IPS DF 4.7 (cell line): ENCODE measurements at regions not wholly inside any gene's neighbourhood (a gene's known extent, or its start where the extent isn't known, plus 50 kb on each side); places are given as distances from the start of the nearest gene placed in this dataset.
"Not testable (repeated sequence)": the region's sequence is repeated elsewhere in the genome, so short reads cannot be mapped to it uniquely, and the experiment has no call there.

ENCODE experiments used
- DNase-seq: peaks from one replicate; pipeline ENCODE4 v3.0.0-alpha.2; 2013; ENCODE audit warnings: low spot score; ENCODE audit errors: extremely low read depth

DNA sequence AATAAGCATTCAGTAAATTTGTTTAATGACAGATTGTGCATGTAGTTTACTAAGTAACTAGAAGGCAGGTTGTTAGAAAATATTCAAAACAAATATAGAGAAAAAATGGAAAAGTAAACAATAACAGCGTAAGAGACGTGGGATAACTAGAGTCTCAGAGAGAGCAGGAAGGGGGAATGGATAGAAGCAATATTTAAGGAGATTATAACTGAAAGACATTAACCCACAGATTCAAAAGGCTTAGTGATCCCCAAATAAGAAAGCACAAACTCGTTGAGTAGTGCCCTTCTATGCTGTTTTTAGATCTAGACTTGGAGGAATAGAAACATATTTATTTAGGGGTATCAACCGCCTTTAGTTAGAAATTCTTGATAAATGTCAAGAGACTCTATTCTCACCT is 169.7 kb upstream of the RGS6 start:
- DNase-seq: no peak

DNA sequence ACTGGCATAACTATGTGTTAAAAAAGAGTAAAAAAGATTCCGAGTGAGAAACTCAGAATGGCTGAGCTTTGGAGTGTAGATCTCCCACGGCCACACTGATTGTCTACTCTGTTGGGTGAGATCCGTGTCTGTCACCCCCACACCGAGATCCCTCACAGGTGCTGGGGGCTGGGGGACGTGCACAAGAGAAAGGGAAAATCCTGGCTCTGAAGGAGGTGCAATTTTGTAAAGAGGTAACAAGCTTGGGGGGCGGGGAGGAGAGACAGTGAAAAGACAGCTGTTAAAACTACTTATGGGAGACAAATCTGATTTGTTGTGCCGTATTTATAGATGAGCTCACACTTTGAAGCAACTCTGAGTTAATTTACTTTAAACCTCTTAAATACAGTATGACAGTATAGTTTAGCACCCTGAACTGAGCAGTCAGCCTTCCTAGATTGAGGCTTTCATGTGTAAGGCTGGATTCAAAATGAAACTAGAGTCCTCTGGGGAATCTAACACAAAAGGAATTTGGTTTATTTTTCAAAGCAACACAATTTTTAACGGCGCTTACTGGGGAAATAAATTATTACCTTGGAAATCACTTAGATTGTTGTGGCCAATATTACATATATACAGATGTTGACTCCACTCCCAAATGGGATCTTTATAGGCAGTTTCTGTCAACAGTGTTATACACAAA is 167.4 kb upstream of the RGS6 start:
- DNase-seq: no peak

DNA sequence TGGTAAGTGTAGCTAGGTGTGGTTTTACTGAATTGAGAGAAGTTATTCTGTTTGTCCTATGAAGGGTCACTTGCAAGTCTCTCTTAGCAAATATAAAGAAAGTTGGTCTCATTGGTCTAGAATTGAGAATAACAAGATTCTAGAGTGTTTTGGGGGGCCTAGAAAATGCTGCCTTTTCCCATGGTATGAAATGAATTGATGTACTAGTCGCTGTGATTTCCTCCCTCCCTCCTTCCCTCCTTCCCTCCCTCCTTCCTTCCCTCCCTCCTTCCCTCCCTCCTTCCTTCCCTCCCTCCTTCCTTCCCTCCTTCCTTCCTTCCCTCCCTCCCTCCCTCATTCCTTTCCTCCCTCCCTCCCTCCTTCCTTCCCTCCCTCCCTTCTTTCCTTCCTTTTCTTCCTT is 166.7 kb upstream of the RGS6 start:
- no peak for DNase-seq

DNA sequence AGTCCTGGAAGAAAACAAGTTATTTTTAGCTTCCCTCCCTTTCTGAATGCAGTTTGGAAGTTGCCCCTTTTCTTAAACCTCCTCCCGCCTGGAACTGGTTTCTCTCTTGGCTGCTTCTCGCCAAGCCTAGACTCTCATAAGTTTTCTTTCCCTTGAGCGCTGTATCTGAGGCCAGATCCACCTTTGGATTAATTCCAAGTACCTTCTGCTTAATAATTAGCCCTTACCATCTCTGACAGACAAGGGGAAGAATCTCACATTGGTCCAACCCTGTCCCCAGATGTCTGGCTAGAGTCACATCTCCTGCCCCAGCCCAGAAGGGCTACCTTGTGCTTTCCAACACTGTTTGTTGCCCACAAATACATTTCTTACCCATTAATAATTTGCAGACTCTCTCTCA is 161.8 kb upstream of the RGS6 start:
- DNase-seq: no peak

DNA sequence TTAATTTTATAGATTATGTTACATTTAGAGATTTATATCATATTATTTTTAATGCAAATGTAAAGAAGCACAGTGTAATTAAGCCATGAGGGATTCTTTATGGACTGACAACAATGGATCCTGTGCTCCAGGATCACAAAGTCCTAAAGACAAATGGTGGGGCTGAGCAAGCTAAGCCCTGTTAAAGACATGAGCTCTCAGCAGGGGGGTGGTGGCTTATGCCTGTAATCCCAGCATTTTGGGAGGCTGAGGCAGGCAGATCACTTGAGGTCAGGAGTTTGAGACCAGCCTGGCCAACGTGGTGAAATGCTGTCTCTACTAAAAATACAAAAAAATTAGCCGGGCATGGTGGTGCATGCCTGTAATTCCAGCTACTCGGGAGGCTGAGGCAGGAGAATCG is 160.8 kb upstream of the RGS6 start:
- DNase-seq: not testable (repeated sequence)

DNA sequence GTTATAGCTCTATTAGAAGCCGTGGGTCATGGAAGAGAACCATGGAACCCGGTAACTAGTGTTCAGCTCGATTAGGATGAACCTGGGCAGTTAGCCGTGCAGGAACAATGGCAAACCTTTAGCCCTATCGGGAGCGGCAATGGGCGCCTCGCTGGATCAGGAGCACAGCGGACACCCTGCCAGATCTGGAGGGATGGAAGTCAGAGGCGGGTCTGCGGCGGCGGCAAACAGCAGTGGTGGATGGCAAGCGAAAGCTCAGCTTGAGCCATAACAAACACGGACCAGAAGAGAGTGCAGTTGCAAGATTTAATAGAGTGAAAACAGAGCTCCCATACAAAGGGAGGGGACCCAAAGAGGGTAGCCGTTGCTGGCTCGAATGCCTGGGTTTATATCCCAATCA is 160.2 kb upstream of the RGS6 start:
- not testable (repeated sequence) for DNase-seq

DNA sequence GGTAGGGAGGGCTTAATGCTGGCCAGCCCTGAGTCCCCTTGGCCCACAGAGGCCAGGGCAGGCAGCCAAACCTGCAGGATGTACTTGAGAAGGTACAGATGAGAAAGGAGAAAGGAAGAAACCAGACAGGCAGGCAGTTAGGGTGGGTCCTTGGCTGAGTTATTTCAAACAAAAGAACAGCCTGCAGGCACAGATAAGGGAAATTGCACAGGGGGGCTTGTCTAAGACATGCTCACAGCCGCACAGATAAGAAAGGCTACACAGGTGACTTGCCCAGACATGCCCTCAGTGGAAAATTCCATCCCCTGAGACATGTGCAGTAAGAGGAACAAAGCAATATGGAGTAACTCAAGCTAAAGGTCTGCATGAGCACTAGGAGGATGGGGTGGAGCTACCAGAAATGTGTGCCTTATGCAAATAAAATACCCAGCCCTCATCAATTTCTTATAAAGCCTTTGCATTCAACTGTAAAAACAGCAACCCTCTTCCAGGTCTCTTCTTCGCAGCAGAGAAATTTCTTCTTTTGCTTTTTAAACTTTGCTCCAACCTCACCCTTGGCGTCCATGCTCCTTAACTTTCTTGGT is 158.2 kb upstream of the RGS6 start:
- no peak for DNase-seq

DNA sequence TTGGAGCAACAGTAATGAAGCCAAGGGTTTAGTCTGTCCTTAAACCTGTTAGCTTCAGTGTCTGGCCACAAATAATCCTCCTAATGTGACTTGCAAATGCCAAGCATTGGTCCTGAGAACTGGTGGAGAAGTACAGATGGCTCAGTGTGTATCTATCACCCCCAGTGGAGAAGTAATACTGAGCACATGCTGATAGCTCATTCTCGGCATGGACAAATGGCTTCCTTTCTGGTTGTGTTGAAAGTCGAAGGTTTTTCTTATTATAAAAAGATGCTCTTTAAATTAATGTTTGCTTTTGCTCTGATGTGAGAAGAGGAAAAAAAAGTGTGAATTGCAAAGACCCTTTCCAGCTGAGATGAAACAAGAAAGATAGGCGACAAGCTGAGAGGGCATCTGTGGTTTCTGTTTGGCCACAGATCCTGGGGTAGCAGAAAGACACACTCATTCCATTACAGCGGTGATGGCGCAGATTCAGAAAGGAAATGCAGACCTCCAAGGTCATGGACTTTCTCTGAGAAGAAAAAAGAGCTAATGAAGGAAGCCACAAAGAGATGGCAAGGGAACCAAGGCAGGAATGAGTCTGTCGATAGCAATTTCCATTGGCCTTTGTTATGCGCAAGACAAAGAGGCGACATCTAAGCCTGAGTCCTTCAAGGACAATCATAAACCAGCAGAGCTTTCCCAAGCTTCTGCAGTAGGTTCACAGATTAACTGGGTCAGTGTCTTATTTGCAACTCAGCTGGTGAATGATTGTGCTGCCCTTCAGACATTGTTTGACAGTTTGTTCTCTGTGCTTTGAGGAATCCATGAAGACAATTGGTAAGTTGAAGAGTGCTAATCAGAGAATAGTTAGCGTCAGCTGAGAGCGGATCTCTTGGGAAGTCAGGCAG is 155.5 kb upstream of the RGS6 start:
- DNase-seq: no peak

DNA sequence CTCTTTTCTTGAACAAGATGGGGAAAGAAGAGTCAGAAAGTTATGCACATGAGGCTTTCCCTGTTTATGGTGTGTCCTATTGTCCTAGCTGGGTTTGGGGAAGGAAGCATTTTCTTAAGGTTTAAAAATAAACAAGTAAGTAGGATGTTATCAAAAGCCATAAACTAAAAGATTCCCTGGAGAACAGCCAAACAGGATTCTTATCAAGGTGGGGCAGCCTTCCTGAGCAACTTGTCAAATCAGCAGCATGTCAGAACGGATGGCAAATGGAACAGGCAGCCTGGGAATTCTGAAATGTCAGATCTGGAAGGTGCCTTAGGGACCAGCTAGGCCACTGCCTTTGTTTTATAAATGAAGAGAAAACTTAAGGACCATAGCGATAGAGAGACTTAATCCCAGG is 152.2 kb upstream of the RGS6 start:
- no peak for DNase-seq

DNA sequence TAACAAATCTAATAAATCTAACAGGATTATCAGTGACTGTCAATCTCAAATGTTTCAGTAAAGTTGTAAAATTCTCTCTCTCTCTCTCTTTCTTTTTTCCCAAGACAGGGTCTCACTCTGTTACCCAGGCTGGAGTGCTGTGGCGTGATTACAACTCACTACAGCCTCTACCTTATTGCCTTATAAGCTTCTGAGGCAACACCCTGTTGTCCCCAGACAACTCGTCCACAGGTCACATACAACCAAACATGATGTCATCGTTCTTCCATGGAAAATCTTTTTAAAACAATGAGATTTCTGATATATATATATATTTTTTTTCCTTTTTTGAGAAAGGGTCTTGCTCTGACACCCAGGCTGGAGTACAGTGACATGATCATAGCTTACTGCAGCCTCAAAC is 151.4 kb upstream of the RGS6 start:
- DNase-seq: no peak

DNA sequence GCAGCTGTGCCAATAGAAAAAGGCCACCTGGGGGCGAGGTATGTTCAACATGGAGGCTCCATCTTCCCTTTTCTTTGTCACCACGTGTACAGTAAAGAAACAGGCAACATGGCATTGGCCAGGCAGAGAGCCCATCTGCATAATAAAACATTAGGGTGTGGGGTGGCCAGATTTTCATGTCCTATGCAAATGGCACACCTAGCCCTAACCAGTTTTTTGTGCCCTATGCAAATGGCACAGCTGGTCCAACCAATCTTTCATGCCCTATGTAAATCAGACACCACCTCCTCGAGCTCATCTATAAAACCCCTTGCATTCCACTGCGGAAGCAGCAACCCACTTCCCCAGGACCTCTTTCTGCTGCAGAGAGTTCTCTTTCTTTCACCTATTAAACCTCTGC is 149.1 kb upstream of the RGS6 start:
- DNase-seq: no peak

DNA sequence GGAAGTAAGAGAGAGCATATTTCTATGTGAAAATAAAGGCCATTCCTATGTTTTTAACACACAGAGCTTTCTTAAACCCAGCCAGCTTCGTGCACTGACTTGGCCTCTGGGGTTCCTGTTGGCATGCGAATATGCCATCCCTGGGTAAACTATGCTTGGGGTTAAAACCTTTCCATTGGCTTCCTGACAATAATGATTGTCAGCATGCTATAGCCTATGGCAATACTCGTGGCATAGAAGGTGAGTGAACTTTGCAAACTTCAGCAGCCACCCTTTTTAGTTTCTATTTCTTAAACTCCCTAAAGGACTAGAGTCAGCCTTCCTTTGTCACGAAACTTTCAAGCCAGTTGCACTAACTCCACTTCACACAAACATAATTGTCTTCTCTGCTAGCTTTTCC is 148.4 kb upstream of the RGS6 start:
- DNase-seq: no peak

DNA sequence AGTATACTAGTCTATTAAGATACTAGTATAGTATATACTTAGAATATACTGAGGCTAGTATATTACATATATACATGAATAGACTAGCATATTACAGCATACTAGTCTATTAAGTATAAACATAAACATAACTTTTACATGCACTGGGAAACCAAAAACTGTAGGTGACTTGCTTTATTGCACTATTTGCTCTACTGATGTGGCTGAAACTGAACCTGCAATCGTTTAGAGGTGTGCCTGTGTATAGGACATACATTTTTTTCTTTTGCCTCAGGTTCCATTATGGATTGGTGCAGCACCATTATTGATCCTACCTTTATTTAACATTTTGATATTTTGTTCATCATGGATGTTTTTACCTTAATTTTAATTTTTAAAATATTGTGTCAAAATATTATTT is 143.2 kb upstream of the RGS6 start:
- no peak for DNase-seq

DNA sequence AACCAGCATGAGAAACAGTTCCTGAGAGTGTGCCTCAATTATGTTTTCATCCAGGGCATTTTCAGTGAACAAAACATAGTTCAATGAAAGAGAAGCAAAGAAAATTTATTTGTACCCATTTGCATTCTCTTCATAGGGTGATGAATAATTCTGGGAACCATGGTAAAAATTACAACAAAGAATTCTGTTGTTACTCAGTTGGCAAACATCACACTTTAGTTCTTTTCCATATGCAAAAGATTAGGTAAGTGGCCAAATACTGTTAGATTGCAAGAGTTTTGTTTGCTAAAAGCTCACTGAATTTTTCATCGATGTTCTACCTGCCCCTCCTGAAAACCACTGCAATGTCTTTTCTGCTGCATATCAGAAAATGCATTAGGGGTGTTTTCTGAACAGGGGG is 132.4 kb upstream of the RGS6 start:
- DNase-seq: no peak

DNA sequence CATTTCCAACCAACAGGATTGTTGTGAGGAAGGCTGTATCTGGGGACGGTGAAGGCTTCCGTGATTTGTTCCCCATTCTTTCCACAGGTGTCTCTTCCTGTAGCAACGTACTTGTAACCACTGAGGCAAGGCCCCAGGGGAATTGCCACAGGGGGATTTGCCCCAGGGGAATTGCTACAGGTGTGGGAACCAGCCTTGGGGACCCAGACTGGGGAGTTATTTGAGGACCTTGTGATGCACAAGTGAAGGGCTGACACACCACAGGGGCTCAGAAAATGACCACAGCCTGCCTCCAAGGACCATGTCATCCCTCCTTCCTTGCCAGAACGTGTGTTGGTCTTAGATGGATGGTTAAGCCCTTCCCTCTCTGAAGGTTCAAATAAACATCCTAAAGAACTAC is 131.4 kb upstream of the RGS6 start:
- DNase-seq: no peak

DNA sequence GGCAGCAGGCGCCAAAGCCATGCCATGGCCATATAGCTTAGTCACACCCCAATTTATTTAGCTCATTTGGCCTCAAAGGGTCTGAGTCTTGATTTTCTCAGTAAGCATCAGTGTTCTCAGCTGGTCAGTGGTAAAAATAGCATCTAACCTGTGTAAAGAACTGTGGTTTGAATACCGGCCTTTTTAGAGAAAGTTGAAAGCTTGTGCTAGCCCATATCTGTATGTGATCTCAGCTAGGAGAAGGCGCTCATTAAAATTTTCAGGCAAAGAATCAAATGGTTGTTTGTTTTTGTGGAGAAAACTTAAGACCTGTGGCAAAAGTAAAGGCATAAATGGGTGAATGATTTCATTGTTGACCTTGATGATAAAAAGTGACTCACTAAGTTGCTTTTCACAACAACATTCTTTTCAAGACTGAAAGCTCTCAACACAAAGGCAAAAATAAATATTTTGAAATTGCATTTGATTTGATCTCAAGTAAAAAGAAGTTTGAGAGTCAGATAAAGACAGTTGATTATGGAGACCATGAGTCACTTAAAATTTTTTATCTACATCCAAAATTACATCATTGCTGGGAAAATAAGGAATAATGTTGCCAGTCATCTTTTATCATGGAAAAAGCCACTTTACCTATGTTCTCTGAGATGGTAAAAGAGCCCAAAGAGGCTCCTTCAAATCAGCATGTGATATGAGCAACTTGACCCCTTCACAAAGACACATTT is 128.5 kb upstream of the RGS6 start:
- DNase-seq: no peak

DNA sequence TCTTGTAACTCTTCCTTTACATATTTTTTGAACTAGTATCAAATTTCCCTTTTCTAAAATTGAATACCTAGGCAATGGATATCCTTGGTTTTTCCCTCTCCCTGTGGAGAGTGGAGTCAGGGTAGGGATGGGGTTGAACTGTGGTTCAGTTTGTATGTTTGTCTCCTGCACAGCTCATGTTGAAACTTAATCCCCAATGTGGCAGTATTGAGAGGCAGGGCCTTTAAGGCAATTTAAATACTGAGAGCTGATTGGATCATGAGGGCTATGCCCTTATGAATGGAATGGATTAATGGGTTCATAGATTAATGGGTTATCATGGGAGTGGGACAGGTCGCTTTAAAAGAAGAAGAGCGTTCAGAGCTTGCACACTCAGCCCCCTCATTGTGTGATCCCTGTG is 127.2 kb upstream of the RGS6 start:
- DNase-seq: no peak

DNA sequence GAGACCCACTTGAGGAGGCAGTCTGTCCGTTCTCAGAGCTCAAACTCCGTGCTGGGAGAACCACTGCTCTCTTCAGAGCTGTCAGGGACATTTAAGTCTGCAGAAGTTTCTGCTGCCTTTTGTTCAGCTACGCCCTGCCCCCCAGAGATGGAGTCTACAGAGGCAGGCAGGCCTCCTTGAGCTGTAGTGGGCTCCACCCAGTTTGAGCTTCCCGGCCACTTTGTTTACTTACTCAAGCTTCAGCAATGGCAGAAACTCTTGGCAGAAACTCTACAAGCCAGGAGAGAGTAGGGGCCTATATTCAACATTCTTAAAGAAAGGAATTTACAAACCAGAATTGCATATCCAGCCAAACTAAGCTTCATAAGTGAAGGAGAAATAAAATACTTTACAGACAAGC is 125.2 kb upstream of the RGS6 start:
- DNase-seq: not testable (repeated sequence)

DNA sequence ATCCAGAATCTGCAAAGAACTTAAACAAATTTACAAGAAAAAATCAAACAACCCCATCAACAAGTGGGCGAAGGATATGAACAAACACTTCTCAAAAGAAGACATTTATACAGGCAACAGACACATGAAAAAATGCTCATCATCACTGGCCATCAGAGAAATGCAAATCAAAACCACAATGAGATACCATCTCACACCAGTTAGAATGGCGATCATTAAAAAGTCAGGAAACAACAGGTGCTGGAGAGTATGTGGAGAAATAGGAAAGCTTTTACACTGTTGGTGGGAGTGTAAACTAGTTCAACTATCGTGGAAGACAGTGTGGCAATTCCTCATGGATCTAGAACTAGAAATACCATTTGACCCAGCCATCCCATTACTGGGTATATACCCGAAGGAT is 121.4 kb upstream of the RGS6 start:
- DNase-seq: not testable (repeated sequence)

DNA sequence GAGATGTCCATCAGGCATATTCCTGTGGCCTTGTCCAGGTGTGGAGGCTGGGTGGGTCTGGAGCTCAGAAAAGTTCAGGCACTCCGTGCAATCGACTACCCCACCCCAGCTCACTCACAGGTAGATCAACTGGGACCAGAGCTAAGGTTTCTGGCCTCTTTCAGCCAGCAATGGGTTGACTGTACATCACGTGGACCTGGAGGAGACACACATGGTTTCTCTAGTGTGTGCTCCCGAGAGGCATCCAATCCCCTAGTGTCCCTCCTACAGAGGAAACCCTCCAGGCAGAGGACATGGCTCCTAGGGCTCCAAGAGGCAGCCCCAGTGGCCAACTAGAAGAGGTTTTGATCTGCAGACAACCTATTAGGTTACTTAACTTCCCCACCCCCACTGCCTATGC is 119.5 kb upstream of the RGS6 start:
- no peak for DNase-seq

DNA sequence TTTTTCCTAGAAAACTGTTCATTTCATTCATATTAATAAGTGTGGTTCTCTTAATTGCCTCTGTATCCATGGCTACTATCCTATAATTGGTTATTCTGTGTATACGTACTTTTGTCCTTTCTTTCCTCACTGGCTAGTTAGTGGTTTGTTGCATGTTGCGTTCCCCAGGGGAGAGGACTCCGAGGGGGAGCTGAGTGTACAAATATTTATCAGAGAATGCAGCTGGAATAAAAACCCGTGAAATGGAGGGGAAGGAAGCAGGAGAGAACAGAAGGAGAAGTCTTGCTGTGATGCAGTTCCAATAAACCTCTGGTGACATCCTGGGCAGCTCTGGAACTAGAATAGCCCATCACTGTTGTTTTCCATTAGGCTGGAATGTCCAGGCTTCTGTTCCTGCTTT is 117.1 kb upstream of the RGS6 start:
- DNase-seq: no peak

DNA sequence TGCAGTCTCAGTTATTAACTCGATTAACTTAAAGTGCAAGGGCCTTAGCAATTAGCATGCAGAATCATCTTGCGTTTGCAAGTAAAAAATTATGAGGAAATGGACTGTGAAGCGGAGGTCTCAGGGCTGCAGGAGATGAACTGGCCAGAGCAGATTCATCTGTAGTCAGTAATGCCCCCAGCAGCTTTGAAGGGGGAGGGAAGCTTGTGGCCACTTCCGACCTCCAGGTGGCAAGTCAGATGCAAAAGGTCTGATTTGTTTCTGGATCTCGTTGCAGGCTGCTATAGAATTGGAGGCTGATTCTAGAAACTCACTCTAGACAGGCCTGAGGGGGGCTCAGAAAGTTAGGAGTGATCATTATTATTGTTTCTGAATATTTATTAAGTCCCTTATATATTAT is 107.4 kb upstream of the RGS6 start:
- no peak for DNase-seq
